PC-3 (cell line): ENCODE measurements at regions not wholly inside any gene's neighbourhood (a gene's known extent, or its start where the extent isn't known, plus 50 kb on each side); places are given as distances from the start of the nearest gene placed in this dataset.

Experiments used
- ATAC-seq: fragments of 200-7000 bp; cut with Tn5 transposase; 2 replicates; pipeline ENCODE4 v1.9.1; 2020; ENCODE audit warnings: mild to moderate bottlenecking, moderate library complexity
- BruUV-seq: library from RNA; stranded (reverse); fragments of 400-500 nt; replicated peaks from 2 replicates; lab custom pipeline; 2021; lab: Mats Ljungman, UMichigan
- CTCF ChIA-PET: fragments of 300-600 bp; sonication (Branson Sonifier 250); formaldehyde crosslinking; loops from one replicate; lab custom pipeline; 2022; ENCODE audit warnings: antibody characterized with exemption; lab: Charles Lee
- POLR2A ChIA-PET: fragments of 300-600 bp; sonication (Branson Sonifier 250); formaldehyde crosslinking; loops from one replicate; lab custom pipeline; 2022; ENCODE audit warnings: antibody characterized with exemption; ENCODE audit not compliant: unreplicated experiment; lab: Charles Lee
- DNase-seq: peaks from one replicate; pipeline ENCODE4 v3.0.0-alpha.2; 2015
- H2AFZ ChIP-seq: fragments of 300-600 bp; sonication (generic); 2 replicates; pipeline ENCODE4 v1.6.0; 2016; ENCODE audit warnings: antibody characterized with exemption, low read length
- H3F3A ChIP-seq: fragments of 300-600 bp; sonication (generic); one replicate; pipeline ENCODE4 v1.6.0; 2017; ENCODE audit warnings: antibody characterized with exemption, low read length, control low read depth, mild to moderate bottlenecking; ENCODE audit not compliant: unreplicated experiment
- H3K27ac ChIP-seq: fragments of 300-600 bp; sonication (generic); 2 replicates; pipeline ENCODE4 v1.5.1; 2016; ENCODE audit warnings: mild to moderate bottlenecking, low read length
- H3K27me3 ChIP-seq: fragments of 300-600 bp; sonication (generic); 2 replicates; pipeline ENCODE4 v1.6.1; 2016; ENCODE audit warnings: low read length, mixed read lengths
- H3K36me3 ChIP-seq: fragments of 300-600 bp; sonication (generic); 2 replicates; pipeline ENCODE4 v1.6.1; 2016; ENCODE audit warnings: low read depth, mixed run types, low read length, mixed read lengths
- H3K4me1 ChIP-seq: fragments of 300-600 bp; sonication (generic); 2 replicates; pipeline ENCODE4 v1.5.1; 2016; ENCODE audit warnings: low read length; ENCODE audit not compliant: insufficient read depth
- H3K4me2 ChIP-seq: fragments of 300-600 bp; sonication (generic); 2 replicates; pipeline ENCODE4 v1.6.0; 2016; ENCODE audit warnings: low read length
- H3K4me3 ChIP-seq: fragments of 300-600 bp; sonication (generic); 2 replicates; pipeline ENCODE4 v1.5.1; 2016; ENCODE audit warnings: mild to moderate bottlenecking, low read length, mixed read lengths
- H3K79me2 ChIP-seq: fragments of 300-600 bp; sonication (generic); 2 replicates; pipeline ENCODE4 v1.6.1; 2017; ENCODE audit warnings: low read length, mixed read lengths
- H3K9ac ChIP-seq: fragments of 300-600 bp; sonication (generic); 2 replicates; pipeline ENCODE4 v1.6.0; 2016; ENCODE audit warnings: mild to moderate bottlenecking, low read length
- H3K9me2 ChIP-seq: fragments of 300-600 bp; sonication (generic); replicated peaks from 2 replicates; pipeline ENCODE4 v1.6.1; 2016; ENCODE audit warnings: mixed run types, low read length, mixed read lengths
- H3K9me3 ChIP-seq: fragments of 300-600 bp; sonication (generic); 2 replicates; pipeline ENCODE4 v1.6.1; 2016; ENCODE audit warnings: low read length, mixed read lengths
- H4K20me1 ChIP-seq: fragments of 300-600 bp; sonication (generic); 2 replicates; pipeline ENCODE4 v1.6.1; 2016; ENCODE audit warnings: low read length, mixed read lengths
- CTCF ChIP-seq: fragments of 300-600 bp; sonication (generic); conservative IDR thresholded peaks from 2 replicates; pipeline ENCODE4 v1.5.1; 2017; ENCODE audit warnings: antibody characterized with exemption, low read depth, mild to moderate bottlenecking, low read length
- EZH2 ChIP-seq: fragments of 300-600 bp; sonication (generic); IDR thresholded peaks from one replicate; pipeline ENCODE4 v1.6.1; 2017; ENCODE audit warnings: antibody characterized with exemption, mild to moderate bottlenecking, low read length; ENCODE audit not compliant: unreplicated experiment
- EZH2phosphoT487 ChIP-seq: fragments of 300-600 bp; sonication (generic); IDR thresholded peaks from 2 replicates; pipeline ENCODE4 v1.6.1; 2018; ENCODE audit warnings: mild to moderate bottlenecking, antibody characterized with exemption, low read length, borderline replicate concordance
- intact Hi-C: fragments of 100-400 bp; cut with micrococcal nuclease; formaldehyde crosslinking; loops from 2 replicates; pipeline ENCODE4 v1.9.0; 2023

GRCh38 chr5:36418152-36418979, 116.7 kb upstream of the RANBP3L start:
- Histone ChIP-seq H3K4me1 (peaks cover 43% of the 10 kb centered on the region), H3K79me2 (no peaks in the 10 kb centered on the region), H3K9ac (peak overlapping the region; percentile 21; the same call in 1 of the 2 replicates), H3F3A (no peaks in the 10 kb centered on the region), H3K36me3 (no peaks in the 10 kb centered on the region), H3K27ac (peak overlapping the region; percentile 82), H4K20me1 (no peaks in the 10 kb centered on the region), H3K9me3 (no peaks in the 10 kb centered on the region), H3K9me2 (no peaks in the 10 kb centered on the region), H3K27me3 (no peaks in the 10 kb centered on the region), H2AFZ (no peak overlapping the region), H3K4me3 (0 out of 2 replicates have a peak overlapping the region, but pooled peaks have one; percentile 33), H3K4me2 (peak overlapping the region; percentile 72)
- BruUV-seq = no TSS peak
- DNase-seq (peak; percentile 86), ATAC-seq (peak; percentile 36)
- ChIA-PET POLR2A (no interaction called here), CTCF (interaction anchor here (0.5 to 1.0 kb wide), 6 partner anchors 42 to 278 kb away, joined by 3 to 16 read pairs (median 3); no protein-coding TSS in a partner anchor)
- intact Hi-C loops = loop anchor here (5.0 kb wide), 1 partner anchor 44 kb away; no protein-coding TSS in a partner anchor
- TF ChIP-seq EZH2phosphoT487 (no peak), EZH2 (no peak), CTCF (no peak)

- no peaks in the 10 kb centered on the region for H3K36me3 ChIP-seq
- intact Hi-C loops = no loop called here
- ATAC-seq (no peak), DNase-seq (no peak)
- ChIA-PET POLR2A (no interaction called here), CTCF (interaction anchor here (1.0 kb wide), 1 partner anchor 275 kb away, joined by 3 read pairs; no protein-coding TSS in a partner anchor)
- no peak overlapping the region for H3K4me3 ChIP-seq
- BruUV-seq = no TSS peak
- no peak overlapping the region for H3K4me2 ChIP-seq
- H4K20me1 ChIP-seq = no peaks in the 10 kb centered on the region
- H3K4me1 ChIP-seq = peaks cover 42% of the 10 kb centered on the region
- no peak overlapping the region for H3K27ac ChIP-seq
- no peaks in the 10 kb centered on the region for H3K27me3 ChIP-seq
- H3K9me2 ChIP-seq = no peaks in the 10 kb centered on the region
- no peaks in the 10 kb centered on the region for H3K9me3 ChIP-seq
- H3F3A ChIP-seq = no peaks in the 10 kb centered on the region
- no peaks in the 10 kb centered on the region for H3K79me2 ChIP-seq
- H2AFZ ChIP-seq = no peak overlapping the region
- TF ChIP-seq EZH2 = no peak
- H3K9ac ChIP-seq = no peak overlapping the region
Measured at GRCh38 chr5:36421256-36421655, 119.6 kb upstream of the RANBP3L start.

GRCh38 chr5:36422952-36423351, 121.2 kb upstream of the RANBP3L start:
- Histone ChIP-seq H4K20me1 (no peaks in the 10 kb centered on the region), H3K9me3 (no peaks in the 10 kb centered on the region), H3K27me3 (no peaks in the 10 kb centered on the region), H3K4me1 (peaks cover 29% of the 10 kb centered on the region), H3K79me2 (no peaks in the 10 kb centered on the region), H3K4me3 (no peak overlapping the region), H3K9me2 (no peaks in the 10 kb centered on the region), H3K9ac (no peak overlapping the region), H3K4me2 (peak overlapping the region; percentile 42), H2AFZ (no peak overlapping the region), H3K27ac (peak overlapping the region; percentile 19), H3K36me3 (no peaks in the 10 kb centered on the region), H3F3A (no peaks in the 10 kb centered on the region)
- ATAC-seq (peak; percentile 78), DNase-seq (peak; percentile 87)
- POLR2A ChIA-PET = no interaction called here
- CTCF ChIA-PET = no interaction called here
- intact Hi-C loops = loop anchor here (2.0 kb wide), 1 partner anchor 80 kb away; no protein-coding TSS in a partner anchor
- TF ChIP-seq EZH2phosphoT487 (no peak), CTCF (no peak), EZH2 (no peak)
- BruUV-seq = no TSS peak
